ENCODE measurements at regions not wholly inside any gene's neighbourhood (a gene's known extent, or its start where the extent isn't known, plus 50 kb on each side); places are given as distances from the start of the nearest gene placed in this dataset.
"Not testable (repeated sequence)": the region's sequence is repeated elsewhere in the genome, so short reads cannot be mapped to it uniquely, and the experiment has no call there.

- H3K36me3 ChIP-seq (ENCODE audit: control insufficient read depth, insufficient read depth, low read length); DNase-seq (ENCODE audit: low read depth); H3K4me3 ChIP-seq (ENCODE audit: low read depth, low read length); H3K27me3 ChIP-seq (ENCODE audit: control insufficient read depth, insufficient read depth, low read length): not testable (repeated sequence)
These were observed 51.6 kb upstream of the MAP4K4 start for GRCh38 chr2:101645886-101646285.

- TF ChIP-seq, protein P1, sequence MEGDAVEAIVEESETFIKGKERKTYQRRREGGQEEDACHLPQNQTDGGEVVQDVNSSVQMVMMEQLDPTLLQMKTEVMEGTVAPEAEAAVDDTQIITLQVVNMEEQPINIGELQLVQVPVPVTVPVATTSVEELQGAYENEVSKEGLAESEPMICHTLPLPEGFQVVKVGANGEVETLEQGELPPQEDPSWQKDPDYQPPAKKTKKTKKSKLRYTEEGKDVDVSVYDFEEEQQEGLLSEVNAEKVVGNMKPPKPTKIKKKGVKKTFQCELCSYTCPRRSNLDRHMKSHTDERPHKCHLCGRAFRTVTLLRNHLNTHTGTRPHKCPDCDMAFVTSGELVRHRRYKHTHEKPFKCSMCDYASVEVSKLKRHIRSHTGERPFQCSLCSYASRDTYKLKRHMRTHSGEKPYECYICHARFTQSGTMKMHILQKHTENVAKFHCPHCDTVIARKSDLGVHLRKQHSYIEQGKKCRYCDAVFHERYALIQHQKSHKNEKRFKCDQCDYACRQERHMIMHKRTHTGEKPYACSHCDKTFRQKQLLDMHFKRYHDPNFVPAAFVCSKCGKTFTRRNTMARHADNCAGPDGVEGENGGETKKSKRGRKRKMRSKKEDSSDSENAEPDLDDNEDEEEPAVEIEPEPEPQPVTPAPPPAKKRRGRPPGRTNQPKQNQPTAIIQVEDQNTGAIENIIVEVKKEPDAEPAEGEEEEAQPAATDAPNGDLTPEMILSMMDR (IDR thresholded peaks at IDR 0.05; ENCODE audit: insufficient read depth, low read length, poor library complexity, severe bottlenecking): no peak
- H3K4me3 ChIP-seq (ENCODE audit: low read depth, low read length): no peak overlapping the region
- no peaks in the 10 kb centered on the region for H3K36me3 ChIP-seq (ENCODE audit: control insufficient read depth, insufficient read depth, low read length)
- no peaks in the 10 kb centered on the region for H3K27me3 ChIP-seq (ENCODE audit: control insufficient read depth, insufficient read depth, low read length)
- DNase-seq (ENCODE audit: low read depth): no peak
These were observed 52.6 kb upstream of the MAP4K4 start for GRCh38 chr2:101644842-101645383.

DNA sequence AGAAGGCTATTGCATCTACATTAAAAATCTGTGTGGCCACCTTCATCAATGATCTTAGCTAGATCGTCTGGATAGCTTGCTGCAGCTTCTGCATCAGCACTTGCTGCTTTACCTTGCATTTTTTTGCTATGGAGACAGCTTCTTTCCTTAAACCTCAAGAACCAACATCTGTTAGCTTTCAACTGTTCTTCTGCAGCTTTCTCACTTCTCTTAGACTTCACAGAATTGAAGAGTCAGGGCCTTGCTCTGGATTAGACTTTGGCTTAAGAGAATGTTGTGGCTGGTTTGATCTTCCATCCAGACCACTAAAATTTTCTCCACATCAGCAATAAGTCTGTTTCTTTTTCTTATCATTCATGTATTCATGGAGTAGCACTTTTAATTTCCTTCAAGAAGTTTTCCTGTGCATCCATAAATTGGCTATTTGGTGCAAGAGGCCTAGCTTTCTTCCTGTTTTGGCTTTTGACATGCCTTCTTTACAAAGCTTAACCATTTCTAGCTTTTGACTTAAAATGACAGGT lies 54.4 kb upstream of the MAP4K4 start:
- Histone ChIP-seq H3K4me3 (ENCODE audit: low read depth, low read length) (no peak overlapping the region), H3K36me3 (ENCODE audit: control insufficient read depth, insufficient read depth, low read length) (no peaks in the 10 kb centered on the region), H3K27me3 (ENCODE audit: control insufficient read depth, insufficient read depth, low read length) (no peaks in the 10 kb centered on the region)
- TF ChIP-seq, protein P1 (IDR thresholded peaks at IDR 0.05; ENCODE audit: insufficient read depth, low read length, poor library complexity, severe bottlenecking): no peak
- no peak for DNase-seq (ENCODE audit: low read depth)

GRCh38 chr2:101638817-101639605 lies 58.5 kb upstream of the MAP4K4 start:
- H3K4me3 ChIP-seq (ENCODE audit: low read depth, low read length): no peak overlapping the region
- H3K27me3 ChIP-seq (ENCODE audit: control insufficient read depth, insufficient read depth, low read length): no peaks in the 10 kb centered on the region
- TF ChIP-seq, protein P1 (IDR thresholded peaks at IDR 0.05; ENCODE audit: insufficient read depth, low read length, poor library complexity, severe bottlenecking): no peak
- H3K36me3 ChIP-seq (ENCODE audit: control insufficient read depth, insufficient read depth, low read length): no peaks in the 10 kb centered on the region
- no peak for DNase-seq (ENCODE audit: low read depth)

DNA sequence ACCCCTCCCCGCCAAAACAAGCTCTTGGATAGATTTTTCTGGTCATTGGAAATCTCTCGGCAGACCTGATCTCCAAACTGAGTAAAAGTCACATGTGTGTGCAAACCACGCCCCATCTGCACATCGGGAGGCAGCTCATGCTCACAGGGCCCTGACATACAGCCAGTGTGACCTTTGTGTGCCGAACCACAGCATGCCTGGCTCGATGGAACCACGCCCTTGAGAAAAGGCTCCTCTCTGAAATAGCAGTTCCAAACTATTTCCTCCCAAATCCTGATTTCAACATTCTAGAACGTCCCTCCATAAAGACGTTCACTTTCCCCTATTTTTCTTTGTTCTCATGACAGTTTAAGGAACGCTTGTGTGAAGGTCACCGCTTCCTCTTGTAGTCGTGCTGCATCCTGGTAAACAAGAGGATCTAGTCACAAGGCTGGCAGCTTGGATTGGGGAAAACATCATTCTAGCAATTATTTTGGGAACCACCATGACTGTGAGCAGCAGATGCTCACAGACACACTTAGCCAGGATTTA lies 59.3 kb upstream of the MAP4K4 start:
- TF ChIP-seq, protein P1 (IDR thresholded peaks at IDR 0.05; ENCODE audit: insufficient read depth, low read length, poor library complexity, severe bottlenecking): no peak
- H3K36me3 ChIP-seq (ENCODE audit: control insufficient read depth, insufficient read depth, low read length): no peaks in the 10 kb centered on the region
- H3K27me3 ChIP-seq (ENCODE audit: control insufficient read depth, insufficient read depth, low read length): no peaks in the 10 kb centered on the region
- no peak overlapping the region for H3K4me3 ChIP-seq (ENCODE audit: low read depth, low read length)
- DNase-seq (ENCODE audit: low read depth): no peak

GRCh38 chr2:101630224-101630949 lies 67.1 kb upstream of the MAP4K4 start:
- Histone ChIP-seq H3K4me3 (ENCODE audit: low read depth, low read length) (no peak overlapping the region), H3K36me3 (ENCODE audit: control insufficient read depth, insufficient read depth, low read length) (no peaks in the 10 kb centered on the region), H3K27me3 (ENCODE audit: control insufficient read depth, insufficient read depth, low read length) (no peaks in the 10 kb centered on the region)
- DNase-seq (ENCODE audit: low read depth): no peak
- TF ChIP-seq, protein P1 (IDR thresholded peaks at IDR 0.05; ENCODE audit: insufficient read depth, low read length, poor library complexity, severe bottlenecking): no peak

Measured in kidney epithelial cell (primary cell).